Keratinocyte (primary cell): ENCODE measurements at regions not wholly inside any gene's neighbourhood (a gene's known extent, or its start where the extent isn't known, plus 50 kb on each side); places are given as distances from the start of the nearest gene placed in this dataset.
A peak's percentile ranks its signal among the peaks of the same experiment; 100 is the strongest.

Experiments used
- DNase-seq: peaks from one replicate; pipeline ENCODE4 v3.0.0-alpha.2; 2011; ENCODE audit warnings: low read depth, missing footprints, low spot score
- FAIRE-seq: peaks from 2 replicates; lab custom pipeline; 2011; peaks lifted over from hg19 to GRCh38; lab: Jason Lieb, UNC
- H2AFZ ChIP-seq: 2 replicates; pipeline ENCODE4 v1.6.0; 2012; ENCODE audit warnings: low read length, control low read depth, inconsistent platforms; ENCODE audit not compliant: control insufficient read depth
- H3K27ac ChIP-seq: 2 replicates; pipeline ENCODE4 v1.5.1; 2011; ENCODE audit warnings: low read length; ENCODE audit not compliant: control insufficient read depth, insufficient read depth
- H3K27me3 ChIP-seq: 3 replicates; pipeline ENCODE4 v1.6.0; 2011; ENCODE audit warnings: low read length; ENCODE audit not compliant: control insufficient read depth, insufficient read depth; ENCODE audit errors: extremely low read depth
- H3K36me3 ChIP-seq, 2 experiments: 2 replicates in 1 of 2; 3 replicates in 1 of 2; pipeline ENCODE4 v1.5.1; 2011; ENCODE audit warnings: low read length in 2 of 2, mild to moderate bottlenecking in 1 of 2; ENCODE audit not compliant: control insufficient read depth in 2 of 2, insufficient read depth in 2 of 2; ENCODE audit errors: extremely low read depth in 1 of 2
- H3K4me1 ChIP-seq: 3 replicates; pipeline ENCODE4 v1.5.1; 2011; ENCODE audit warnings: low read length; ENCODE audit not compliant: control insufficient read depth, insufficient read depth; ENCODE audit errors: extremely low read depth
- H3K4me2 ChIP-seq: 3 replicates; pipeline ENCODE4 v1.6.0; 2011; ENCODE audit warnings: low read depth, low read length; ENCODE audit not compliant: control insufficient read depth, insufficient read depth; ENCODE audit errors: extremely low read depth
- H3K4me3 ChIP-seq, 3 experiments: fragments of 200-600 bp in 1 of 3; sonication (generic) in 1 of 3; 2 replicates in 2 of 3; 3 replicates in 1 of 3; pipeline ENCODE4 v1.5.1; 2011 to 2016; ENCODE audit warnings: low read length in 3 of 3, mild to moderate bottlenecking in 3 of 3, control low read depth in 2 of 3, inconsistent platforms in 1 of 3, low read depth in 1 of 3, mixed read lengths in 1 of 3, mixed run types in 1 of 3, moderate library complexity in 1 of 3; ENCODE audit not compliant: control insufficient read depth in 2 of 3, insufficient read depth in 2 of 3; ENCODE audit errors: extremely low read depth in 1 of 3
- H3K79me2 ChIP-seq: 2 replicates; pipeline ENCODE4 v1.6.0; 2012; ENCODE audit warnings: low read length; ENCODE audit not compliant: control insufficient read depth, insufficient read depth
- H3K9ac ChIP-seq: 3 replicates; pipeline ENCODE4 v1.6.0; 2011; ENCODE audit warnings: low read length; ENCODE audit not compliant: control insufficient read depth, insufficient read depth; ENCODE audit errors: extremely low read depth
- H3K9me1 ChIP-seq: 3 replicates; pipeline ENCODE4 v1.6.0; 2011; ENCODE audit warnings: low read length; ENCODE audit not compliant: control insufficient read depth, insufficient read depth; ENCODE audit errors: extremely low read depth
- H3K9me3 ChIP-seq: 2 replicates; pipeline ENCODE4 v1.5.1; 2012; ENCODE audit warnings: low read depth, low read length; ENCODE audit not compliant: control insufficient read depth
- H4K20me1 ChIP-seq: 3 replicates; pipeline ENCODE4 v1.6.0; 2011; ENCODE audit warnings: low read length; ENCODE audit not compliant: control insufficient read depth, insufficient read depth; ENCODE audit errors: extremely low read depth
- CTCF ChIP-seq, 3 experiments: IDR thresholded peaks in 1 of 3; conservative IDR thresholded peaks in 1 of 3; optimal IDR thresholded peaks in 1 of 3; 2 replicates in 2 of 3; 3 replicates in 1 of 3; pipeline versions ENCODE3 to v1.5.1; 2011; ENCODE audit warnings: low read length in 3 of 3, mild to moderate bottlenecking in 3 of 3, moderate library complexity in 2 of 3, control low read depth in 1 of 3, inconsistent platforms in 1 of 3; ENCODE audit not compliant: insufficient read depth in 2 of 3; ENCODE audit errors: extremely low read depth in 1 of 3
- EZH2 ChIP-seq: IDR thresholded peaks from one replicate; pipeline ENCODE4 v1.6.1; 2012; ENCODE audit warnings: inconsistent platforms, mild to moderate bottlenecking, low read length, moderate library complexity
- dilution Hi-C: fragments of 300-500 bp; cut with MboI; formaldehyde crosslinking; loops from one replicate; pipeline ENCODE4 v1.7.0; 2020; ENCODE audit warnings: low sequenced_read_pairs; ENCODE audit not compliant: extremely low pct_ligation_motif_present

- Histone ChIP-seq H3K27me3 (no peaks in the 10 kb centered on the region), H3K36me3 (no peaks in the 10 kb centered on the region), H4K20me1 (no peaks in the 10 kb centered on the region), H3K4me1 (no peaks in the 10 kb centered on the region), H3K4me3 (no peak overlapping the region), H2AFZ (no peak overlapping the region), H3K9ac (no peak overlapping the region), H3K9me3 (no peaks in the 10 kb centered on the region), H3K27ac (no peak overlapping the region), H3K9me1 (no peaks in the 10 kb centered on the region), H3K79me2 (no peaks in the 10 kb centered on the region), H3K4me2 (no peak overlapping the region)
- TF ChIP-seq CTCF (optimal IDR thresholded peaks at IDR 0.05 in 1 of 3, IDR thresholded peaks at IDR 0.05 in 1 of 3, conservative IDR thresholded peaks at IDR 0.05 in 1 of 3; ENCODE audit: extremely low read depth in 1 of 3, insufficient read depth in 2 of 3, low read length in 3 of 3) (no peak), EZH2 (no peak)
- dilution Hi-C loops: no loop called here
- DNase-seq (no peak), FAIRE-seq (peak; percentile 49)
These were observed 145.1 kb upstream of the ADAMTS16 start for GRCh38 chr5:4995014-4995413.

GRCh38 chr5:5005353-5005752 lies 134.8 kb upstream of the ADAMTS16 start:
- Histone ChIP-seq H3K9ac (no peak overlapping the region), H3K36me3 (no peaks in the 10 kb centered on the region), H3K9me3 (no peaks in the 10 kb centered on the region), H3K9me1 (no peaks in the 10 kb centered on the region), H3K4me1 (no peaks in the 10 kb centered on the region), H3K4me3 (no peak overlapping the region), H3K4me2 (no peak overlapping the region), H3K27me3 (no peaks in the 10 kb centered on the region), H2AFZ (no peak overlapping the region), H3K79me2 (no peaks in the 10 kb centered on the region), H3K27ac (no peak overlapping the region), H4K20me1 (no peaks in the 10 kb centered on the region)
- TF ChIP-seq CTCF (optimal IDR thresholded peaks at IDR 0.05 in 1 of 3, IDR thresholded peaks at IDR 0.05 in 1 of 3, conservative IDR thresholded peaks at IDR 0.05 in 1 of 3; ENCODE audit: extremely low read depth in 1 of 3, insufficient read depth in 2 of 3, low read length in 3 of 3) (no peak), EZH2 (no peak)
- FAIRE-seq (no peak), DNase-seq (no peak)
- dilution Hi-C loops: no loop called here
